ENCODE measurements at regions not wholly inside any gene's neighbourhood (a gene's known extent, or its start where the extent isn't known, plus 50 kb on each side); places are given as distances from the start of the nearest gene placed in this dataset.

GRCh38 chr10:8738987-8739386 lies 684.5 kb downstream of the GATA3 start:
- DNase-seq = no peak
- H3K9me3 ChIP-seq (ENCODE audit: control insufficient read depth in 2 of 2, insufficient read depth in 1 of 2, low read depth in 1 of 2, low read length in 1 of 2) = no peaks in the 10 kb centered on the region
- H3K27me3 ChIP-seq (ENCODE audit: control insufficient read depth in 3 of 3, insufficient read depth in 3 of 3, low read length in 3 of 3) = no peaks in the 10 kb centered on the region
- FAIRE-seq = no peak
- no peaks in the 10 kb centered on the region for H3K36me3 ChIP-seq (ENCODE audit: control insufficient read depth in 3 of 3, insufficient read depth in 2 of 3, low read depth in 1 of 3, low read length in 3 of 3)
- H3K27ac ChIP-seq (ENCODE audit: low read depth in 1 of 3, low read length in 2 of 3) = no peak overlapping the region
- H3K4me1 ChIP-seq (ENCODE audit: control insufficient read depth in 3 of 3, insufficient read depth in 2 of 3, low read depth in 1 of 3, low read length in 2 of 3) = no peaks in the 10 kb centered on the region
- WGBS, 3 donors = 39 to 45% (median 39%) methylated on average over 3 of the region's 3 CpGs
- H3K4me3 ChIP-seq (ENCODE audit: low read depth in 1 of 3, low read length in 3 of 3) = no peak overlapping the region

- no peaks in the 10 kb centered on the region for H3K9me3 ChIP-seq (ENCODE audit: control insufficient read depth in 2 of 2, insufficient read depth in 1 of 2, low read depth in 1 of 2, low read length in 1 of 2)
- H3K4me1 ChIP-seq (ENCODE audit: control insufficient read depth in 3 of 3, insufficient read depth in 2 of 3, low read depth in 1 of 3, low read length in 2 of 3) = no peaks in the 10 kb centered on the region
- no peak overlapping the region for H3K27ac ChIP-seq (ENCODE audit: low read depth in 1 of 3, low read length in 2 of 3)
- no peaks in the 10 kb centered on the region for H3K36me3 ChIP-seq (ENCODE audit: control insufficient read depth in 3 of 3, insufficient read depth in 2 of 3, low read depth in 1 of 3, low read length in 3 of 3)
- FAIRE-seq (no peak), DNase-seq (no peak)
- WGBS, 3 donors = 66 to 73% (median 68%) methylated on average over 7 of the region's 7 CpGs
- no peak overlapping the region for H3K4me3 ChIP-seq (ENCODE audit: low read depth in 1 of 3, low read length in 3 of 3)
- peaks cover 0 to 1% (median 0%) of the 10 kb centered on the region in 3 donors for H3K27me3 ChIP-seq (ENCODE audit: control insufficient read depth in 3 of 3, insufficient read depth in 3 of 3, low read length in 3 of 3)
These were observed 697.8 kb downstream of the GATA3 start for GRCh38 chr10:8752146-8752843.

GRCh38 chr10:8758029-8758428 lies 703.5 kb downstream of the GATA3 start:
- Histone ChIP-seq H3K36me3 (ENCODE audit: control insufficient read depth in 3 of 3, insufficient read depth in 2 of 3, low read depth in 1 of 3, low read length in 3 of 3) (no peaks in the 10 kb centered on the region), H3K9me3 (ENCODE audit: control insufficient read depth in 2 of 2, insufficient read depth in 1 of 2, low read depth in 1 of 2, low read length in 1 of 2) (no peaks in the 10 kb centered on the region), H3K4me3 (ENCODE audit: low read depth in 1 of 3, low read length in 3 of 3) (no peak overlapping the region), H3K27me3 (ENCODE audit: control insufficient read depth in 3 of 3, insufficient read depth in 3 of 3, low read length in 3 of 3) (peaks cover 0 to 1% (median 0%) of the 10 kb centered on the region in 3 donors), H3K27ac (ENCODE audit: low read depth in 1 of 3, low read length in 2 of 3) (no peak overlapping the region), H3K4me1 (ENCODE audit: control insufficient read depth in 3 of 3, insufficient read depth in 2 of 3, low read depth in 1 of 3, low read length in 2 of 3) (no peaks in the 10 kb centered on the region)
- no peak for DNase-seq
- FAIRE-seq = no peak
- WGBS, 3 donors = 33 to 51% (median 33%) methylated on average over 4 of the region's 4 CpGs

GRCh38 chr10:8766899-8767298 lies 712.4 kb downstream of the GATA3 start:
- DNase-seq (no peak), FAIRE-seq (no peak)
- H3K4me3 ChIP-seq (ENCODE audit: low read depth in 1 of 3, low read length in 3 of 3) = no peak overlapping the region
- no peak overlapping the region for H3K27ac ChIP-seq (ENCODE audit: low read depth in 1 of 3, low read length in 2 of 3)
- no peaks in the 10 kb centered on the region for H3K36me3 ChIP-seq (ENCODE audit: control insufficient read depth in 3 of 3, insufficient read depth in 2 of 3, low read depth in 1 of 3, low read length in 3 of 3)
- no peaks in the 10 kb centered on the region for H3K9me3 ChIP-seq (ENCODE audit: control insufficient read depth in 2 of 2, insufficient read depth in 1 of 2, low read depth in 1 of 2, low read length in 1 of 2)
- H3K4me1 ChIP-seq (ENCODE audit: control insufficient read depth in 3 of 3, insufficient read depth in 2 of 3, low read depth in 1 of 3, low read length in 2 of 3) = no peaks in the 10 kb centered on the region
- WGBS, 3 donors = 89 to 90% (median 90%) methylated on average over 4 of the region's 4 CpGs
- H3K27me3 ChIP-seq (ENCODE audit: control insufficient read depth in 3 of 3, insufficient read depth in 3 of 3, low read length in 3 of 3) = no peaks in the 10 kb centered on the region

- no peaks in the 10 kb centered on the region for H3K36me3 ChIP-seq (ENCODE audit: control insufficient read depth in 3 of 3, insufficient read depth in 2 of 3, low read depth in 1 of 3, low read length in 3 of 3)
- no peaks in the 10 kb centered on the region for H3K27me3 ChIP-seq (ENCODE audit: control insufficient read depth in 3 of 3, insufficient read depth in 3 of 3, low read length in 3 of 3)
- no peaks in the 10 kb centered on the region for H3K9me3 ChIP-seq (ENCODE audit: control insufficient read depth in 2 of 2, insufficient read depth in 1 of 2, low read depth in 1 of 2, low read length in 1 of 2)
- FAIRE-seq = no peak
- no peak overlapping the region for H3K27ac ChIP-seq (ENCODE audit: low read depth in 1 of 3, low read length in 2 of 3)
- no peaks in the 10 kb centered on the region for H3K4me1 ChIP-seq (ENCODE audit: control insufficient read depth in 3 of 3, insufficient read depth in 2 of 3, low read depth in 1 of 3, low read length in 2 of 3)
- no peak overlapping the region for H3K4me3 ChIP-seq (ENCODE audit: low read depth in 1 of 3, low read length in 3 of 3)
- WGBS, 3 donors = 62 to 71% (median 67%) methylated on average over 5 of the region's 5 CpGs
- no peak for DNase-seq
These were observed 713.1 kb downstream of the GATA3 start for GRCh38 chr10:8767591-8767990.

- DNase-seq (no peak), FAIRE-seq (no peak)
- Histone ChIP-seq H3K4me1 (ENCODE audit: control insufficient read depth in 3 of 3, insufficient read depth in 2 of 3, low read depth in 1 of 3, low read length in 2 of 3) (no peaks in the 10 kb centered on the region), H3K4me3 (ENCODE audit: low read depth in 1 of 3, low read length in 3 of 3) (no peak overlapping the region), H3K27me3 (ENCODE audit: control insufficient read depth in 3 of 3, insufficient read depth in 3 of 3, low read length in 3 of 3) (no peaks in the 10 kb centered on the region), H3K27ac (ENCODE audit: low read depth in 1 of 3, low read length in 2 of 3) (no peak overlapping the region), H3K9me3 (ENCODE audit: control insufficient read depth in 2 of 2, insufficient read depth in 1 of 2, low read depth in 1 of 2, low read length in 1 of 2) (no peaks in the 10 kb centered on the region), H3K36me3 (ENCODE audit: control insufficient read depth in 3 of 3, insufficient read depth in 2 of 3, low read depth in 1 of 3, low read length in 3 of 3) (no peaks in the 10 kb centered on the region)
These were observed 713.9 kb downstream of the GATA3 start for GRCh38 chr10:8768341-8768740.

GRCh38 chr10:8768852-8769251 lies 714.4 kb downstream of the GATA3 start:
- DNase-seq = no peak
- 37 to 52% (median 44%) methylated on average over 3 of the region's 3 CpGs for WGBS, 3 donors
- H3K27me3 ChIP-seq (ENCODE audit: control insufficient read depth in 3 of 3, insufficient read depth in 3 of 3, low read length in 3 of 3) = no peaks in the 10 kb centered on the region
- no peaks in the 10 kb centered on the region for H3K9me3 ChIP-seq (ENCODE audit: control insufficient read depth in 2 of 2, insufficient read depth in 1 of 2, low read depth in 1 of 2, low read length in 1 of 2)
- FAIRE-seq = no peak
- no peaks in the 10 kb centered on the region for H3K4me1 ChIP-seq (ENCODE audit: control insufficient read depth in 3 of 3, insufficient read depth in 2 of 3, low read depth in 1 of 3, low read length in 2 of 3)
- no peak overlapping the region for H3K4me3 ChIP-seq (ENCODE audit: low read depth in 1 of 3, low read length in 3 of 3)
- H3K36me3 ChIP-seq (ENCODE audit: control insufficient read depth in 3 of 3, insufficient read depth in 2 of 3, low read depth in 1 of 3, low read length in 3 of 3) = no peaks in the 10 kb centered on the region
- H3K27ac ChIP-seq (ENCODE audit: low read depth in 1 of 3, low read length in 2 of 3) = no peak overlapping the region

- Histone ChIP-seq H3K4me3 (ENCODE audit: low read depth in 1 of 3, low read length in 3 of 3) (no peak overlapping the region), H3K9me3 (ENCODE audit: control insufficient read depth in 2 of 2, insufficient read depth in 1 of 2, low read depth in 1 of 2, low read length in 1 of 2) (no peaks in the 10 kb centered on the region), H3K27me3 (ENCODE audit: control insufficient read depth in 3 of 3, insufficient read depth in 3 of 3, low read length in 3 of 3) (no peaks in the 10 kb centered on the region), H3K36me3 (ENCODE audit: control insufficient read depth in 3 of 3, insufficient read depth in 2 of 3, low read depth in 1 of 3, low read length in 3 of 3) (no peaks in the 10 kb centered on the region), H3K4me1 (ENCODE audit: control insufficient read depth in 3 of 3, insufficient read depth in 2 of 3, low read depth in 1 of 3, low read length in 2 of 3) (no peaks in the 10 kb centered on the region), H3K27ac (ENCODE audit: low read depth in 1 of 3, low read length in 2 of 3) (no peak overlapping the region)
- no peak for DNase-seq
- 63 to 72% (median 65%) methylated on average over 3 of the region's 3 CpGs for WGBS, 3 donors
- no peak for FAIRE-seq
These were observed 722.6 kb downstream of the GATA3 start for GRCh38 chr10:8776926-8777622.

GRCh38 chr10:8778713-8779112 lies 724.2 kb downstream of the GATA3 start:
- Histone ChIP-seq H3K36me3 (ENCODE audit: control insufficient read depth in 3 of 3, insufficient read depth in 2 of 3, low read depth in 1 of 3, low read length in 3 of 3) (no peaks in the 10 kb centered on the region), H3K4me1 (ENCODE audit: control insufficient read depth in 3 of 3, insufficient read depth in 2 of 3, low read depth in 1 of 3, low read length in 2 of 3) (no peaks in the 10 kb centered on the region), H3K27me3 (ENCODE audit: control insufficient read depth in 3 of 3, insufficient read depth in 3 of 3, low read length in 3 of 3) (no peaks in the 10 kb centered on the region), H3K27ac (ENCODE audit: low read depth in 1 of 3, low read length in 2 of 3) (no peak overlapping the region), H3K9me3 (ENCODE audit: control insufficient read depth in 2 of 2, insufficient read depth in 1 of 2, low read depth in 1 of 2, low read length in 1 of 2) (no peaks in the 10 kb centered on the region), H3K4me3 (ENCODE audit: low read depth in 1 of 3, low read length in 3 of 3) (no peak overlapping the region)
- no peak for DNase-seq
- WGBS, 3 donors = 55 to 64% (median 61%) methylated on average over 3 of the region's 3 CpGs
- FAIRE-seq = no peak

Measured in small intestine (tissue), 7 donors.